CD4-positive, CD25-positive, alpha-beta regulatory T cell (primary cell): ENCODE measurements at regions not wholly inside any gene's neighbourhood (a gene's known extent, or its start where the extent isn't known, plus 50 kb on each side); places are given as distances from the start of the nearest gene placed in this dataset.

Experiments
- ATAC-seq, 2 donors: fragments of 150-1000 bp; cut with Tn5 transposase; one replicate each; pipeline ENCODE4 v1.10.0; 2021; ENCODE audit warnings: low read depth in 2 of 2, moderate number of reproducible peaks in 2 of 2, moderate library complexity in 1 of 2
- DNase-seq, 3 donors: peaks; one replicate each; pipeline versions ENCODE4 v3.0.0 to v3.0.0-alpha.2; 2012 to 2022; ENCODE audit warnings: mixed read lengths in 1 of 3
- H3K27ac ChIP-seq: one replicate; pipeline ENCODE4 v1.7.0; 2013; ENCODE audit warnings: mild to moderate bottlenecking, low read length; ENCODE audit not compliant: insufficient read depth, poor library complexity, severe bottlenecking
- H3K27me3 ChIP-seq: one replicate; pipeline ENCODE4 v1.7.0; 2013; ENCODE audit warnings: low read length; ENCODE audit not compliant: control insufficient read depth, insufficient read depth
- H3K36me3 ChIP-seq: one replicate; pipeline ENCODE4 v1.7.0; 2013; ENCODE audit warnings: mild to moderate bottlenecking, low read length, moderate library complexity; ENCODE audit not compliant: control insufficient read depth, insufficient read depth
- H3K4me1 ChIP-seq: 2 replicates; pipeline ENCODE4 v1.7.0; 2013; ENCODE audit warnings: mild to moderate bottlenecking, low read length; ENCODE audit not compliant: insufficient read depth, control insufficient read depth, poor library complexity, severe bottlenecking
- H3K4me3 ChIP-seq: one replicate; pipeline ENCODE4 v1.7.0; 2013; ENCODE audit warnings: low read depth, mild to moderate bottlenecking, low read length, moderate library complexity
- H3K9me3 ChIP-seq, 2 experiments: 1 replicate in 1 of 2; 2 replicates in 1 of 2; pipeline ENCODE4 v1.7.0; 2013; ENCODE audit warnings: low read length in 2 of 2, mild to moderate bottlenecking in 1 of 2, moderate library complexity in 1 of 2; ENCODE audit not compliant: control insufficient read depth in 2 of 2
- H3K27ac Mint-ChIP-seq, 3 donors: one replicate each; pipeline ENCODE4 v1.8.0; 2020 to 2022; ENCODE audit warnings: mild to moderate bottlenecking in 3 of 3, mixed read lengths in 3 of 3, moderate library complexity in 2 of 3
- H3K27me3 Mint-ChIP-seq: one replicate; pipeline ENCODE4 v1.8.0; 2022; ENCODE audit warnings: mild to moderate bottlenecking, mixed read lengths
- H3K36me3 Mint-ChIP-seq: one replicate; pipeline ENCODE4 v1.8.0; 2020; ENCODE audit warnings: mixed read lengths
- H3K4me1 Mint-ChIP-seq, 4 donors: one replicate each; pipeline ENCODE4 v1.8.0; 2020 to 2022; ENCODE audit warnings: mixed read lengths in 4 of 4, mild to moderate bottlenecking in 1 of 4
- H3K4me3 Mint-ChIP-seq, 4 donors: one replicate each; pipeline ENCODE4 v1.8.0; 2020 to 2022; ENCODE audit warnings: mild to moderate bottlenecking in 4 of 4, mixed read lengths in 4 of 4, moderate library complexity in 3 of 4
- H3K9me3 Mint-ChIP-seq, 7 donors: one replicate each; pipeline ENCODE4 v1.8.0; 2020 to 2022; ENCODE audit warnings: mixed read lengths in 7 of 7, mild to moderate bottlenecking in 3 of 7, moderate library complexity in 2 of 7

GRCh38 chr11:131036514-131036913 lies 120.2 kb upstream of the SNX19 start:
- Mint-ChIP-seq H3K27ac (no peak overlapping the region), H3K9me3 (peaks cover 0 to 5% (median 0%) of the 10 kb centered on the region in 7 donors), H3K4me3 (no peak overlapping the region), H3K27me3 (no peaks in the 10 kb centered on the region), H3K36me3 (no peaks in the 10 kb centered on the region), H3K4me1 (no peaks in the 10 kb centered on the region)
- ATAC-seq: no peak
- no peaks in the 10 kb centered on the region for H3K27me3 ChIP-seq
- DNase-seq: no peak
- H3K9me3 ChIP-seq: no peaks in the 10 kb centered on the region
- H3K4me3 ChIP-seq: no peak overlapping the region
- H3K36me3 ChIP-seq: no peaks in the 10 kb centered on the region
- H3K27ac ChIP-seq: no peak overlapping the region
- H3K4me1 ChIP-seq: no peaks in the 10 kb centered on the region

GRCh38 chr11:131037873-131038272 lies 121.6 kb upstream of the SNX19 start:
- ATAC-seq: no peak
- DNase-seq: no peak
- peaks cover 0 to 5% (median 0%) of the 10 kb centered on the region in 7 donors for H3K9me3 Mint-ChIP-seq
- no peak overlapping the region for H3K27ac ChIP-seq
- H3K27me3 Mint-ChIP-seq: no peaks in the 10 kb centered on the region
- H3K27me3 ChIP-seq: no peaks in the 10 kb centered on the region
- no peak overlapping the region for H3K27ac Mint-ChIP-seq
- H3K36me3 Mint-ChIP-seq: no peaks in the 10 kb centered on the region
- no peaks in the 10 kb centered on the region for H3K36me3 ChIP-seq
- H3K9me3 ChIP-seq: no peaks in the 10 kb centered on the region
- no peaks in the 10 kb centered on the region for H3K4me1 Mint-ChIP-seq
- peak overlapping the region in 1 of 4 donors; percentile 47 for H3K4me3 Mint-ChIP-seq
- H3K4me3 ChIP-seq: no peak overlapping the region
- H3K4me1 ChIP-seq: no peaks in the 10 kb centered on the region

- no peak overlapping the region for H3K4me3 Mint-ChIP-seq
Measured at GRCh38 chr11:131038597-131038996, 122.3 kb upstream of the SNX19 start.

GRCh38 chr11:131041331-131042040 lies 125.2 kb upstream of the SNX19 start:
- no peak overlapping the region for H3K4me3 Mint-ChIP-seq
- ATAC-seq (no peak), DNase-seq (no peak)
- Histone ChIP-seq H3K4me3 (no peak overlapping the region), H3K9me3 (no peaks in the 10 kb centered on the region), H3K4me1 (no peaks in the 10 kb centered on the region), H3K27me3 (no peaks in the 10 kb centered on the region), H3K27ac (no peak overlapping the region), H3K36me3 (no peaks in the 10 kb centered on the region)
- H3K36me3 Mint-ChIP-seq: no peaks in the 10 kb centered on the region
- H3K4me1 Mint-ChIP-seq: no peaks in the 10 kb centered on the region
- H3K9me3 Mint-ChIP-seq: peaks cover 0 to 5% (median under 1%) of the 10 kb centered on the region in 7 donors
- no peaks in the 10 kb centered on the region for H3K27me3 Mint-ChIP-seq
- no peak overlapping the region for H3K27ac Mint-ChIP-seq

More at GRCh38 chr11:131038597-131038996, 122.3 kb upstream of the SNX19 start:
- Histone ChIP-seq H3K27ac (no peak overlapping the region), H3K4me3 (no peak overlapping the region), H3K4me1 (no peaks in the 10 kb centered on the region), H3K27me3 (no peaks in the 10 kb centered on the region), H3K36me3 (no peaks in the 10 kb centered on the region), H3K9me3 (no peaks in the 10 kb centered on the region)
- no peaks in the 10 kb centered on the region for H3K4me1 Mint-ChIP-seq
- DNase-seq (no peak), ATAC-seq (no peak)
- no peak overlapping the region for H3K27ac Mint-ChIP-seq
- no peaks in the 10 kb centered on the region for H3K36me3 Mint-ChIP-seq
- H3K9me3 Mint-ChIP-seq: peaks cover 0 to 5% (median 0%) of the 10 kb centered on the region in 7 donors
- H3K27me3 Mint-ChIP-seq: no peaks in the 10 kb centered on the region

- H3K27ac ChIP-seq: no peak overlapping the region
- no peaks in the 10 kb centered on the region for H3K9me3 ChIP-seq
- no peaks in the 10 kb centered on the region for H3K36me3 Mint-ChIP-seq
- H3K4me3 Mint-ChIP-seq: no peak overlapping the region
- no peaks in the 10 kb centered on the region for H3K36me3 ChIP-seq
- ATAC-seq: no peak
- H3K9me3 Mint-ChIP-seq: peaks cover 0 to 7% (median 4%) of the 10 kb centered on the region in 7 donors
- H3K4me1 ChIP-seq: no peaks in the 10 kb centered on the region
- DNase-seq: no peak
- no peaks in the 10 kb centered on the region for H3K4me1 Mint-ChIP-seq
- H3K4me3 ChIP-seq: no peak overlapping the region
- H3K27me3 ChIP-seq: no peaks in the 10 kb centered on the region
- no peak overlapping the region for H3K27ac Mint-ChIP-seq
- no peaks in the 10 kb centered on the region for H3K27me3 Mint-ChIP-seq
Measured at GRCh38 chr11:131042041-131042390, 125.7 kb upstream of the SNX19 start.

- ATAC-seq (no peak), DNase-seq (no peak)
- H3K4me1 ChIP-seq: no peaks in the 10 kb centered on the region
- H3K4me3 ChIP-seq: no peak overlapping the region
- H3K4me1 Mint-ChIP-seq: no peaks in the 10 kb centered on the region
- no peaks in the 10 kb centered on the region for H3K36me3 Mint-ChIP-seq
- no peaks in the 10 kb centered on the region for H3K27me3 ChIP-seq
- H3K4me3 Mint-ChIP-seq: no peak overlapping the region
- H3K36me3 ChIP-seq: no peaks in the 10 kb centered on the region
- no peaks in the 10 kb centered on the region for H3K27me3 Mint-ChIP-seq
- no peaks in the 10 kb centered on the region for H3K9me3 ChIP-seq
- peaks cover 0 to 7% (median 4%) of the 10 kb centered on the region in 7 donors for H3K9me3 Mint-ChIP-seq
- H3K27ac Mint-ChIP-seq: no peak overlapping the region
- H3K27ac ChIP-seq: no peak overlapping the region
Measured at GRCh38 chr11:131043251-131043650, 127.0 kb upstream of the SNX19 start.

GRCh38 chr11:131044851-131045250 lies 128.6 kb upstream of the SNX19 start:
- Mint-ChIP-seq H3K27me3 (no peaks in the 10 kb centered on the region), H3K36me3 (no peaks in the 10 kb centered on the region), H3K4me1 (peaks cover 0 to 3% (median 0%) of the 10 kb centered on the region in 4 donors), H3K27ac (no peak overlapping the region), H3K9me3 (peaks cover 0 to 6% (median 2%) of the 10 kb centered on the region in 7 donors), H3K4me3 (no peak overlapping the region)
- DNase-seq: no peak
- Histone ChIP-seq H3K4me3 (no peak overlapping the region), H3K27ac (no peak overlapping the region), H3K4me1 (no peaks in the 10 kb centered on the region), H3K27me3 (no peaks in the 10 kb centered on the region), H3K36me3 (no peaks in the 10 kb centered on the region), H3K9me3 (no peaks in the 10 kb centered on the region)
- no peak for ATAC-seq

- no peak overlapping the region for H3K4me3 Mint-ChIP-seq
- H3K9me3 ChIP-seq: no peaks in the 10 kb centered on the region
- ATAC-seq: no peak
- peaks cover 5% of the 10 kb centered on the region for H3K27me3 Mint-ChIP-seq
- H3K4me1 Mint-ChIP-seq: peaks cover 0 to 6% (median 0%) of the 10 kb centered on the region in 4 donors
- H3K27ac Mint-ChIP-seq: no peak overlapping the region
- no peaks in the 10 kb centered on the region for H3K36me3 ChIP-seq
- no peak overlapping the region for H3K4me3 ChIP-seq
- H3K27ac ChIP-seq: no peak overlapping the region
- no peak for DNase-seq
- no peaks in the 10 kb centered on the region for H3K9me3 Mint-ChIP-seq
- H3K27me3 ChIP-seq: no peaks in the 10 kb centered on the region
- H3K36me3 Mint-ChIP-seq: no peaks in the 10 kb centered on the region
- no peaks in the 10 kb centered on the region for H3K4me1 ChIP-seq
Measured at GRCh38 chr11:131052367-131052766, 136.1 kb upstream of the SNX19 start.
